DOHH2 (cell line): ENCODE measurements at regions not wholly inside any gene's neighbourhood (a gene's known extent, or its start where the extent isn't known, plus 50 kb on each side); places are given as distances from the start of the nearest gene placed in this dataset.

Experiments
- H3F3A ChIP-seq: fragments of 200-600 bp; sonication (generic), shearing (Covaris generic); 2 replicates; pipeline ENCODE4 v1.6.0; 2016; ENCODE audit warnings: antibody characterized with exemption, mild to moderate bottlenecking; ENCODE audit not compliant: control insufficient read depth, insufficient read depth
- H3K27ac ChIP-seq: fragments of 200-600 bp; sonication (generic); 2 replicates; pipeline ENCODE4 v1.5.1; 2014; ENCODE audit warnings: low read depth, mild to moderate bottlenecking, low read length, moderate library complexity
- H3K27me3 ChIP-seq: fragments of 200-600 bp; sonication (generic); 2 replicates; pipeline ENCODE4 v1.6.1; 2014; ENCODE audit warnings: mild to moderate bottlenecking, low read length, mixed read lengths; ENCODE audit not compliant: control insufficient read depth
- H3K36me3 ChIP-seq: fragments of 200-600 bp; sonication (generic); 2 replicates; pipeline ENCODE4 v1.6.1; 2014; ENCODE audit warnings: mild to moderate bottlenecking, low read length, moderate library complexity, mixed read lengths; ENCODE audit not compliant: control insufficient read depth
- H3K4me1 ChIP-seq: fragments of 200-600 bp; sonication (generic); 2 replicates; pipeline ENCODE4 v1.6.1; 2014; ENCODE audit warnings: mild to moderate bottlenecking, low read length, mixed read lengths; ENCODE audit not compliant: control insufficient read depth
- H3K4me2 ChIP-seq: fragments of 200-600 bp; sonication (generic); 2 replicates; pipeline ENCODE4 v1.6.0; 2014; ENCODE audit warnings: mild to moderate bottlenecking, low read length, moderate library complexity
- H3K4me3 ChIP-seq: fragments of 200-600 bp; sonication (generic); 2 replicates; pipeline ENCODE4 v1.5.1; 2014; ENCODE audit warnings: mild to moderate bottlenecking, low read length, mixed read lengths
- H3K79me2 ChIP-seq: fragments of 200-600 bp; sonication (generic); 2 replicates; pipeline ENCODE4 v1.6.1; 2014; ENCODE audit warnings: mild to moderate bottlenecking, low read length, mixed read lengths; ENCODE audit not compliant: control insufficient read depth
- H3K9me2 ChIP-seq: fragments of 200-600 bp; sonication (generic); replicated peaks from 2 replicates; pipeline ENCODE4 v1.6.1; 2014; ENCODE audit warnings: mild to moderate bottlenecking, low read length, mixed read lengths; ENCODE audit not compliant: control insufficient read depth
- H3K9me3 ChIP-seq: fragments of 200-600 bp; sonication (generic); 2 replicates; pipeline ENCODE4 v1.6.1; 2014; ENCODE audit warnings: antibody characterized with exemption, low read length, mixed read lengths; ENCODE audit not compliant: control insufficient read depth, insufficient read depth
- H4K20me1 ChIP-seq: fragments of 200-600 bp; sonication (generic); 2 replicates; pipeline ENCODE4 v1.6.0; 2014; ENCODE audit warnings: low read depth, mild to moderate bottlenecking, antibody characterized with exemption, low read length, moderate library complexity; ENCODE audit not compliant: control insufficient read depth, insufficient read depth
- EZH2phosphoT487 ChIP-seq: fragments of 200-600 bp; sonication (generic); IDR thresholded peaks from 2 replicates; pipeline ENCODE4 v1.6.1; 2017; ENCODE audit warnings: borderline replicate concordance, mild to moderate bottlenecking, antibody characterized with exemption, low read length, moderate library complexity, mixed read lengths
- TF ChIP-seq, protein P1 (sequence below): fragments of 200-600 bp; sonication (generic); IDR thresholded peaks from one replicate; pipeline ENCODE4 v1.5.1; 2014; ENCODE audit warnings: antibody characterized with exemption, mild to moderate bottlenecking, low read depth, low read length; ENCODE audit not compliant: poor library complexity, severe bottlenecking

DNA sequence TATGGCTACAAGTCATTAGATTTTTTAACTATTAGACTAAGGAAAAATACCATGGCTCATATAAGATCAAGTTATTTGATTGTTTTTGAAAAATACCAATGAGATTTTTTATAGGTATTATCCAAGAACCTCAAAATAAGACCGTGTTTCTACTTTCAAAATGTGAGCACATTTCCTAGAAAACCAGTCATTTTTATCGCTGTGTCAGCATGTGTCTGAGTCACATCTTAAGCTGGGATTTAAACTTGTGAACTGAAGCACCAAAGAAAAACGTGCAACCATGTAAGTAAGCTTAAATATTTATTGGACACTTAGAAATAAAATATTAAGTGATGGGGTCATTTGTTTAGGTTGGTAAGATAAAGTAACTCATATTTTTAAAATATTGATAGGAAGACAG, 1676.0 kb upstream of the NUDT12 start:
- Histone ChIP-seq H3K27me3 (no peaks in the 10 kb centered on the region), H3K9me3 (no peaks in the 10 kb centered on the region), H3K4me3 (no peak overlapping the region), H3K79me2 (no peaks in the 10 kb centered on the region), H3F3A (no peaks in the 10 kb centered on the region), H3K27ac (no peak overlapping the region), H4K20me1 (no peaks in the 10 kb centered on the region), H3K9me2 (no peaks in the 10 kb centered on the region), H3K4me2 (no peak overlapping the region), H3K36me3 (no peaks in the 10 kb centered on the region), H3K4me1 (no peaks in the 10 kb centered on the region)
- TF ChIP-seq, protein P1, sequence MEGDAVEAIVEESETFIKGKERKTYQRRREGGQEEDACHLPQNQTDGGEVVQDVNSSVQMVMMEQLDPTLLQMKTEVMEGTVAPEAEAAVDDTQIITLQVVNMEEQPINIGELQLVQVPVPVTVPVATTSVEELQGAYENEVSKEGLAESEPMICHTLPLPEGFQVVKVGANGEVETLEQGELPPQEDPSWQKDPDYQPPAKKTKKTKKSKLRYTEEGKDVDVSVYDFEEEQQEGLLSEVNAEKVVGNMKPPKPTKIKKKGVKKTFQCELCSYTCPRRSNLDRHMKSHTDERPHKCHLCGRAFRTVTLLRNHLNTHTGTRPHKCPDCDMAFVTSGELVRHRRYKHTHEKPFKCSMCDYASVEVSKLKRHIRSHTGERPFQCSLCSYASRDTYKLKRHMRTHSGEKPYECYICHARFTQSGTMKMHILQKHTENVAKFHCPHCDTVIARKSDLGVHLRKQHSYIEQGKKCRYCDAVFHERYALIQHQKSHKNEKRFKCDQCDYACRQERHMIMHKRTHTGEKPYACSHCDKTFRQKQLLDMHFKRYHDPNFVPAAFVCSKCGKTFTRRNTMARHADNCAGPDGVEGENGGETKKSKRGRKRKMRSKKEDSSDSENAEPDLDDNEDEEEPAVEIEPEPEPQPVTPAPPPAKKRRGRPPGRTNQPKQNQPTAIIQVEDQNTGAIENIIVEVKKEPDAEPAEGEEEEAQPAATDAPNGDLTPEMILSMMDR = no peak
- no peak for TF ChIP-seq EZH2phosphoT487

DNA sequence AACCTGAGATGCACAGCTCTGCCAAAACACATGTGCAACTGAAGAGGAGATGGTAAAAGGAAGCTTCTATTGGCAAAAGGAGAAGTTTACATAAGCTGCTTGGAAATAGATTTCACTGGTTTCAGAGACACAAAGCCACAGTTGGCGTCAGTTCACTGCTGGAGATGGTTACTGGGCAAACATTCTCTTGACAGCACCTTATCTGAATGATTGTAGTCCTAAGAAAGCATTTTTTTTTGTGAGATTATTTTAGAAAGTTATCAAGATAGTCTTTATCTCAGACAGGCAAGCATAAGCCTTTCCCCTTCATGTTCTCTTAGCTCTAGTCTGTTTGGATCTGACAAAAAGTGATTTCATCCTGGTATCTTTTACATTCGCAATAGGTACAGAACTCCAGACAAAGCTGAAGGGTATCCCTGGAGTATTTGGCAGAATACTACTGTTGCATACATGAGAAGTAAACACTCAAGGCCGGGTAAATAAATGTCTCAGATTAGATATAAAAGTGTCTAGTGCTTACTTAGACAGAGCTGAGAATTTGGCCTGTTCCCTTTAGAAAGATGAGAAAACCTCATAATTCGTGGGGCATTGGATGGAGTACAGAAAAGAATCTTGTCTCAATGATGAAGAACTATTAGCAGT, 1668.0 kb upstream of the NUDT12 start:
- Histone ChIP-seq H3K4me1 (no peaks in the 10 kb centered on the region), H3K9me2 (no peaks in the 10 kb centered on the region), H3K9me3 (no peaks in the 10 kb centered on the region), H3K4me3 (no peak overlapping the region), H3F3A (no peaks in the 10 kb centered on the region), H3K36me3 (no peaks in the 10 kb centered on the region), H3K4me2 (no peak overlapping the region), H3K27ac (no peak overlapping the region), H3K27me3 (no peaks in the 10 kb centered on the region), H4K20me1 (no peaks in the 10 kb centered on the region), H3K79me2 (no peaks in the 10 kb centered on the region)
- TF ChIP-seq, protein P1 = no peak
- TF ChIP-seq EZH2phosphoT487 = no peak

DNA sequence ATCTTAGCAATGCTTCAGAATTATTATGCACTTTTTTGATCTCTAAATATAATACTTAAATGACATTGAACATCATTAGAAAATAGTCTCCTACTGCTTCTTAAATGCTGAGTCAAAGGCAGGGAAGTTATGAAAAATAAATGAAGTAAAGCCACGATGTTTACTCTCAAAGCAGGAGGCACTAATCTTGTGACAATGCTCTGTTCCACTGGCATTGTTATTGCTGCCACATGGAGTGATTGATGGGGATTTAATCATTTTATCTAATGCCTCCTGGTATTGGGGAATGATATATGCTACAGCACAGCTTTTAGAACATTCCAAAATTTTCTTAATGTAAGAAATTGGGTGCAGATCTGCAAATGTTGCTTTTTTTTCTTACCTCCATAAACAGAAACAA, 1655.4 kb upstream of the NUDT12 start:
- Histone ChIP-seq H3F3A (no peaks in the 10 kb centered on the region), H3K4me3 (no peak overlapping the region), H3K9me2 (no peaks in the 10 kb centered on the region), H3K4me2 (no peak overlapping the region), H3K79me2 (no peaks in the 10 kb centered on the region), H3K9me3 (no peaks in the 10 kb centered on the region), H3K27me3 (no peaks in the 10 kb centered on the region), H3K4me1 (no peaks in the 10 kb centered on the region), H4K20me1 (no peaks in the 10 kb centered on the region), H3K27ac (no peak overlapping the region), H3K36me3 (no peaks in the 10 kb centered on the region)
- TF ChIP-seq EZH2phosphoT487 = no peak
- TF ChIP-seq, protein P1 = no peak
